GM20000 (cell line): ENCODE measurements at regions not wholly inside any gene's neighbourhood (a gene's known extent, or its start where the extent isn't known, plus 50 kb on each side); places are given as distances from the start of the nearest gene placed in this dataset.

Experiments
- DNase-seq: peaks from one replicate; pipeline ENCODE4 v3.0.0; 2012; ENCODE audit warnings: low spot score
- CTCF ChIP-seq: IDR thresholded peaks from 2 replicates; pipeline ENCODE4 v1.5.1; 2012; ENCODE audit warnings: mild to moderate bottlenecking, control low read depth; ENCODE audit errors: extremely low read depth, missing control alignments

DNA sequence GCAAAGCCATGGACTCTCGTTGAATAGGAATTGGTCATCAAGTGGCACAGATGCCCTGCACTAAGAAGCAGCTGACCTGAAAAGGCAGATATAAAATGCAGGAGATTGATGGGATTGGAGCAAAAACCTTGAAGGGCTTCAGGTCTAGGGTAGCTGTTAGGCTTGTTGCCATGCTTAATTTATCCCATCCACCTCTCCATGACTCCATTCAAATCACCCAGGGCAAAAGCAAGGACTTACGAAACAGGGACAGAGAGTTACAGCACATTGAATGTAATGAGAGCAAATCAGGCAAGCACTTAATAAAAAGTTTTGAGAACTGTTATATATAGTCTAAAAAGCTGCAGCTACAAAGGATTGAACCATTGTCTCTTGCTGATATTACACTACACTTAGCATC, 298.2 kb upstream of the ESRRG start:
- DNase-seq, result no peak
- no peak for TF ChIP-seq CTCF

DNA sequence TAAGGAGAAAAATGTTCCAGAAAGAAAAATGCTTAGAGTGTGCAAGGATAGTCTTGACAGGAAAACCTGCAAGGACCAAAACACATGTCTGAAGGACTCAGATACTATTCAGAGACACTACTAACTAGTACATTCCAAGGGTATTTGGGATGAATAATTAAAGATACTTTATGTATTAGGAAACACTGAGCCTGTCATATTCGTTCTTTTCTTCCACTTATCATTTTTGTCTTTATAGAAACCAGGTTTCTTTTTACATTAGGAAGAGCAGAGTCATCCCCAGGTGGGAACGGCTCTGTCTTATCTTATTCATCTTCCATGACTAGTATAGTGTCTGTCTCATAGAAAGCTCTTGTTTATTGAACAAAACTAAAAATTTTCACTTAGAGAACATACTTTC, 296.2 kb upstream of the ESRRG start:
- TF ChIP-seq CTCF, result no peak
- DNase-seq, result no peak

- no peak for DNase-seq
- TF ChIP-seq CTCF, result no peak
Measured at GRCh38 chr1:217018648-217019047, 295.4 kb upstream of the ESRRG start.

DNA sequence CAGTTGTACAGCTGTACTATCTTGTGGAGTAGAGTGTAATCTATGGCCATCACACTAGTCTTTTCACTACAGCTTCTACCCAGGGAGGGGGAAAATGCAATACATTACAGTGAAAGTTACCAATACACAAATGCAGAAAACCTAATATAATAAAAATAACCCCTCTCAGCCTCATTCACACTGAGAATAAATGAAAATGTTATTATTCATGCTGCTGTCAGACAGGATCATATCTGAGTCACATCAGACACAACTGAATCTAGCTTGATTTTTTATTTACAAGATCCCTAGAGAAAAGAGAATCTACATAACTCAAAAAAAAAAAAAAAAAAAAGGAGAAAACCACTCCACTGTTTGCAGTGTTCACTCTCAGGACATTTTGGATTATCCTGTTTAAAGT, 293.9 kb upstream of the ESRRG start:
- DNase-seq, result no peak
- no peak for TF ChIP-seq CTCF

- no peak for DNase-seq
- TF ChIP-seq CTCF, result no peak
Measured at GRCh38 chr1:217014066-217014465, 290.8 kb upstream of the ESRRG start.

DNA sequence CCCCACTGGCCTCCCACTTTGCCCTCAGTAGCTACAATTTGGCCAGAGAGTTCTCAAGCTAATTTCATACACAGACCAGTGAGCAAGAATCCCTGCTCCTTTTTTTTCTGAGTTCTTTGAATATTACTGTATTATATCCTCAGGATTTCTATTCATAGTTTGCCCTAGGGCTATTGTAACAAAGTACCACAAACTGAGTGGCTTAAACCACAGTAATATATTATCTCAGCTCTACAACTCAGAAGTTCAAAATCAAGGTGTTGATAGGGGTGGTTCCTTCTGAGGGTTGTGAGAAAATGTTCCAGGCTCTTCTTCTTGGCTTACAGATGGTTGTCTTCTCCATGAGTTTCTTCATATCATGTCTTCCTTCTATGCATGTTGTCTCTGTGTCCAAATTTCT, 289.4 kb upstream of the ESRRG start:
- TF ChIP-seq CTCF, result no peak
- no peak for DNase-seq

DNA sequence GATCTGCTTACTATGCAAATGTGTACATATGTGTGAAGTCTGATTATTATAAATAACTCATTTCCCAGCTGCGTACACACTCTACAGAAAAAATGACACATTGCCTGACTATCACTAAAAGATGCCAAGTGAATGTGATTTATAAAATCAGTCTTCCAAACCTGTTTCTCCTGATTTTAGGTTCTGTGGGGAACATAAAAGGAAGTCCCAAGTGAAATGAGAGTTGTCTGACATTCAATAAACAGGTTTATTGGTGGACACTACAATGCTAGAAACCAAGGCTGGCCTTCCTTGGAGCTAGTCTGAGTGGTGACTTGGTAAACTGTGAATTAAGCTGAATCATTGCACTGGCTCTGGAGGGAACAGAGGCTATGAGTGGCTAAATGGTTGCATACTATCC, 287.9 kb upstream of the ESRRG start:
- TF ChIP-seq CTCF, result no peak
- DNase-seq, result no peak
